ENCODE measurements at regions not wholly inside any gene's neighbourhood (a gene's known extent, or its start where the extent isn't known, plus 50 kb on each side); places are given as distances from the start of the nearest gene placed in this dataset.

DNA sequence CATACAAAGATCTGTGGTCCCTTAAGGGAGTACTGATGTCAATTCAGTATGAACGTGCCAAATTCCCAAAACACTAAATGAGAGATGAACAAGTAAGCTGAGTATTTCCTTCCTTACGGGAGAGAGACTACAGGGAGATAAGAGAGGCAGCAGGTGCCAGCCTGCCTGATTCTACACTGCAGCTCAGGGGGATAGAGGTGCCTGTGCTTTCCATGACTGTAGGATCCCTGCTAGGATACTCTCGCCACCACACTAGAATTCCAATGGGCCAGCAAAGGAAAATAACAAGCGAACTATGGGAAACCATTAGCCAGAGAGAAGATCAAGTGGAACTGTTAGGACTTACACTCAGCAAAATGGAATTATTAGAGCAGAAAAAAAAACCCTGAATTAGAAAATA is 198.5 kb upstream of the BTBD3 start:
- Histone ChIP-seq H3K79me2 (replicated peaks; ENCODE audit: insufficient read depth, low read length) (no peaks in the 10 kb centered on the region), H3K27ac (ENCODE audit: low read length) (no peak overlapping the region), H3K9me3 (ENCODE audit: low read length) (no peaks in the 10 kb centered on the region), H3K4me2 (ENCODE audit: low read length) (no peak overlapping the region), H3K9ac (ENCODE audit: low read length) (no peak overlapping the region), H3K27me3 (ENCODE audit: insufficient read depth, low read depth, low read length) (no peaks in the 10 kb centered on the region), H3K36me3 (ENCODE audit: insufficient read depth, low read length) (no peaks in the 10 kb centered on the region), H3F3A (ENCODE audit: insufficient read depth, low read length, poor library complexity, severe bottlenecking) (peaks cover 2% of the 10 kb centered on the region), H2AFZ (ENCODE audit: low read depth, low read length) (no peak overlapping the region), H4K20me1 (ENCODE audit: insufficient read depth) (no peaks in the 10 kb centered on the region), H3K4me3 (ENCODE audit: low read length) (no peak overlapping the region), H3K9me2 (ENCODE audit: insufficient read depth, low read length) (no peaks in the 10 kb centered on the region)
- TF ChIP-seq POLR2AphosphoS5 (IDR thresholded peaks at IDR 0.05): no peak
- no peak for TF ChIP-seq CTCF (IDR thresholded peaks at IDR 0.05; ENCODE audit: poor library complexity, severe bottlenecking)
- TF ChIP-seq MXI1 (conservative IDR thresholded peaks at IDR 0.05; ENCODE audit: poor library complexity, severe bottlenecking): no peak
- TF ChIP-seq TAF1 (IDR thresholded peaks at IDR 0.05; ENCODE audit: low read depth): no peak
- TF ChIP-seq EZH2 (IDR thresholded peaks at IDR 0.05; ENCODE audit: borderline replicate concordance, insufficient read depth, low read length, poor library complexity, severe bottlenecking): no peak
- no peak for TF ChIP-seq RAD21 (conservative IDR thresholded peaks at IDR 0.05)
- TF ChIP-seq REST (IDR thresholded peaks at IDR 0.05; ENCODE audit: borderline replicate concordance): no peak
- TF ChIP-seq SMC3 (conservative IDR thresholded peaks at IDR 0.05; ENCODE audit: poor library complexity): no peak
- no peak for TF ChIP-seq EP300 (conservative IDR thresholded peaks at IDR 0.05; ENCODE audit: poor library complexity, severe bottlenecking)

GRCh38 chr20:11721411-11721810 is 196.3 kb upstream of the BTBD3 start:
- Histone ChIP-seq H3K4me3 (ENCODE audit: low read length) (no peak overlapping the region), H3K9ac (ENCODE audit: low read length) (no peak overlapping the region), H3K4me2 (ENCODE audit: low read length) (no peak overlapping the region), H2AFZ (ENCODE audit: low read depth, low read length) (no peak overlapping the region), H3K79me2 (replicated peaks; ENCODE audit: insufficient read depth, low read length) (no peaks in the 10 kb centered on the region), H3F3A (ENCODE audit: insufficient read depth, low read length, poor library complexity, severe bottlenecking) (no peaks in the 10 kb centered on the region), H3K27me3 (ENCODE audit: insufficient read depth, low read depth, low read length) (no peaks in the 10 kb centered on the region), H4K20me1 (ENCODE audit: insufficient read depth) (no peaks in the 10 kb centered on the region), H3K9me2 (ENCODE audit: insufficient read depth, low read length) (no peaks in the 10 kb centered on the region), H3K36me3 (ENCODE audit: insufficient read depth, low read length) (no peaks in the 10 kb centered on the region), H3K27ac (ENCODE audit: low read length) (no peak overlapping the region), H3K9me3 (ENCODE audit: low read length) (no peaks in the 10 kb centered on the region)
- TF ChIP-seq MXI1 (conservative IDR thresholded peaks at IDR 0.05; ENCODE audit: poor library complexity, severe bottlenecking): no peak
- TF ChIP-seq REST (IDR thresholded peaks at IDR 0.05; ENCODE audit: borderline replicate concordance): no peak
- no peak for TF ChIP-seq POLR2AphosphoS5 (IDR thresholded peaks at IDR 0.05)
- TF ChIP-seq TAF1 (IDR thresholded peaks at IDR 0.05; ENCODE audit: low read depth): no peak
- TF ChIP-seq RAD21 (conservative IDR thresholded peaks at IDR 0.05): no peak
- TF ChIP-seq SMC3 (conservative IDR thresholded peaks at IDR 0.05; ENCODE audit: poor library complexity): no peak

All from neural cell (in vitro differentiated cells).